ENCODE measurements at regions not wholly inside any gene's neighbourhood (a gene's known extent, or its start where the extent isn't known, plus 50 kb on each side); places are given as distances from the start of the nearest gene placed in this dataset.

DNA sequence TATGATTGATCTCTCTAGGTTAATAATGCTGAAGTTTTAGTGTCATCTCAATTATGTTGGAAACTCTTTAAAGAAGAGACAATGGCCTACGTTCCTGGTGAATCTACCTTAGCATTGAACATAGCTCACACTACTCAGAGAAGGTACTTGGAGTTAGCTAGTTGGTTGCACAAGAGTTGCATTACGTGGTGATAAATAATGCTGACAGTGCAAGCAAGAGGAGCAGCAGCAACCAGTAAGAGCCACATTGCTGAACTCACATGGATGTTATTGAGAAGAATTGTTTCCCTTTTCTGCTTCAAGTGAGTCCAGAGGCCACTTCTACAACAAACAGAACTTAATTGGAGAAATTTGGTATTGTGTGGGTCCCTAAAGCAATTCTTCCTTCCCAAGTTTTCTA, 737.1 kb downstream of the TDRD15 start:
- TF ChIP-seq, protein P1, sequence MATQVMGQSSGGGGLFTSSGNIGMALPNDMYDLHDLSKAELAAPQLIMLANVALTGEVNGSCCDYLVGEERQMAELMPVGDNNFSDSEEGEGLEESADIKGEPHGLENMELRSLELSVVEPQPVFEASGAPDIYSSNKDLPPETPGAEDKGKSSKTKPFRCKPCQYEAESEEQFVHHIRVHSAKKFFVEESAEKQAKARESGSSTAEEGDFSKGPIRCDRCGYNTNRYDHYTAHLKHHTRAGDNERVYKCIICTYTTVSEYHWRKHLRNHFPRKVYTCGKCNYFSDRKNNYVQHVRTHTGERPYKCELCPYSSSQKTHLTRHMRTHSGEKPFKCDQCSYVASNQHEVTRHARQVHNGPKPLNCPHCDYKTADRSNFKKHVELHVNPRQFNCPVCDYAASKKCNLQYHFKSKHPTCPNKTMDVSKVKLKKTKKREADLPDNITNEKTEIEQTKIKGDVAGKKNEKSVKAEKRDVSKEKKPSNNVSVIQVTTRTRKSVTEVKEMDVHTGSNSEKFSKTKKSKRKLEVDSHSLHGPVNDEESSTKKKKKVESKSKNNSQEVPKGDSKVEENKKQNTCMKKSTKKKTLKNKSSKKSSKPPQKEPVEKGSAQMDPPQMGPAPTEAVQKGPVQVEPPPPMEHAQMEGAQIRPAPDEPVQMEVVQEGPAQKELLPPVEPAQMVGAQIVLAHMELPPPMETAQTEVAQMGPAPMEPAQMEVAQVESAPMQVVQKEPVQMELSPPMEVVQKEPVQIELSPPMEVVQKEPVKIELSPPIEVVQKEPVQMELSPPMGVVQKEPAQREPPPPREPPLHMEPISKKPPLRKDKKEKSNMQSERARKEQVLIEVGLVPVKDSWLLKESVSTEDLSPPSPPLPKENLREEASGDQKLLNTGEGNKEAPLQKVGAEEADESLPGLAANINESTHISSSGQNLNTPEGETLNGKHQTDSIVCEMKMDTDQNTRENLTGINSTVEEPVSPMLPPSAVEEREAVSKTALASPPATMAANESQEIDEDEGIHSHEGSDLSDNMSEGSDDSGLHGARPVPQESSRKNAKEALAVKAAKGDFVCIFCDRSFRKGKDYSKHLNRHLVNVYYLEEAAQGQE (IDR thresholded peaks at IDR 0.05; ENCODE audit: insufficient read depth in 1 of 2, low read depth in 2 of 2, low read length in 2 of 2), result no peak
- TF ChIP-seq TAF1 (IDR thresholded peaks at IDR 0.05; ENCODE audit: borderline replicate concordance, insufficient read depth, low read length) (no peak), POLR2AphosphoS5 (IDR thresholded peaks at IDR 0.05; ENCODE audit: low read depth, low read length) (no peak), SIN3A (IDR thresholded peaks at IDR 0.05; ENCODE audit: borderline replicate concordance, insufficient read depth, low read length) (no peak)

Data from PFSK-1 (cell line).